Lower leg skin (tissue), 3 donors: ENCODE measurements at regions not wholly inside any gene's neighbourhood (a gene's known extent, or its start where the extent isn't known, plus 50 kb on each side); places are given as distances from the start of the nearest gene placed in this dataset.

Source experiments
- POLR2A ChIP-seq, 2 donors: fragments of 450-650 bp; IDR thresholded peaks; one replicate each; pipeline ENCODE4 v1.6.1; 2016 to 2017; ENCODE audit warnings: antibody characterized with exemption in 2 of 2, mild to moderate bottlenecking in 1 of 2, moderate library complexity in 1 of 2
- TF ChIP-seq, protein P1 (sequence below), 3 donors: fragments of 450-650 bp; IDR thresholded peaks; one replicate each; pipeline ENCODE4 v1.5.1; 2016; ENCODE audit warnings: antibody characterized with exemption in 3 of 3, mild to moderate bottlenecking in 3 of 3, moderate library complexity in 2 of 3

DNA sequence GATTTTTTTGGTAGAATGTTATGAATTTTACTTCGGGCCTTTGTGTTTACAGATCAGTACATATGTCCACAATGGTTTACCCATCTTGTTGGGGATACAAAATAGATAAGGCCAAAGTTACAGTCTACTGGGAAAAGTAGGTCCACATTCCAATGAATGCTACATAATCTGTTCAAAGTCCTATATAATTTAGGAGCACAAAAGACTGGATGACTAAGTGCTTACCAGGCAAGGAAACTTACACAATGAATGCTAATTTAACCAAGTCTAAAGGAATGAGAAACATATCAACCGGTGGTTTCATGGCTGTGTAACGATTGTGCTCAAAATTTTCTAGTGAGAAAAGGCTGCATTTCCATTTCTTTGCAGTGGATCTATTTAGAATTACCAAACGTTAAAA is 97.4 kb upstream of the TRPM3 start:
- TF ChIP-seq, protein P1, sequence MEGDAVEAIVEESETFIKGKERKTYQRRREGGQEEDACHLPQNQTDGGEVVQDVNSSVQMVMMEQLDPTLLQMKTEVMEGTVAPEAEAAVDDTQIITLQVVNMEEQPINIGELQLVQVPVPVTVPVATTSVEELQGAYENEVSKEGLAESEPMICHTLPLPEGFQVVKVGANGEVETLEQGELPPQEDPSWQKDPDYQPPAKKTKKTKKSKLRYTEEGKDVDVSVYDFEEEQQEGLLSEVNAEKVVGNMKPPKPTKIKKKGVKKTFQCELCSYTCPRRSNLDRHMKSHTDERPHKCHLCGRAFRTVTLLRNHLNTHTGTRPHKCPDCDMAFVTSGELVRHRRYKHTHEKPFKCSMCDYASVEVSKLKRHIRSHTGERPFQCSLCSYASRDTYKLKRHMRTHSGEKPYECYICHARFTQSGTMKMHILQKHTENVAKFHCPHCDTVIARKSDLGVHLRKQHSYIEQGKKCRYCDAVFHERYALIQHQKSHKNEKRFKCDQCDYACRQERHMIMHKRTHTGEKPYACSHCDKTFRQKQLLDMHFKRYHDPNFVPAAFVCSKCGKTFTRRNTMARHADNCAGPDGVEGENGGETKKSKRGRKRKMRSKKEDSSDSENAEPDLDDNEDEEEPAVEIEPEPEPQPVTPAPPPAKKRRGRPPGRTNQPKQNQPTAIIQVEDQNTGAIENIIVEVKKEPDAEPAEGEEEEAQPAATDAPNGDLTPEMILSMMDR (IDR thresholded peaks at IDR 0.05): no peak
- no peak for TF ChIP-seq POLR2A (IDR thresholded peaks at IDR 0.05)
